OCI-LY1 (cell line): ENCODE measurements at regions not wholly inside any gene's neighbourhood (a gene's known extent, or its start where the extent isn't known, plus 50 kb on each side); places are given as distances from the start of the nearest gene placed in this dataset.

Source experiments
- H2AFZ ChIP-seq: fragments of 200-600 bp; sonication (generic), shearing (Covaris generic); 2 replicates; pipeline ENCODE4 v1.6.0; 2014; ENCODE audit warnings: antibody characterized with exemption, mild to moderate bottlenecking, low read length
- H3F3A ChIP-seq: fragments of 200-600 bp; sonication (generic), shearing (Covaris generic); 2 replicates; pipeline ENCODE4 v1.6.0; 2014; ENCODE audit warnings: mild to moderate bottlenecking, antibody characterized with exemption, low read length, moderate library complexity; ENCODE audit not compliant: insufficient read depth
- H3K27ac ChIP-seq: fragments of 200-600 bp; sonication (generic); 2 replicates; pipeline ENCODE4 v1.5.1; 2014; ENCODE audit warnings: low read length, mixed run types, mild to moderate bottlenecking, low read depth; ENCODE audit not compliant: poor library complexity, severe bottlenecking
- H3K27me3 ChIP-seq: fragments of 200-600 bp; sonication (generic); 2 replicates; pipeline ENCODE4 v1.6.0; 2014; ENCODE audit warnings: antibody characterized with exemption, mild to moderate bottlenecking, low read length, moderate library complexity; ENCODE audit not compliant: insufficient read depth
- H3K36me3 ChIP-seq: fragments of 200-600 bp; sonication (generic); 2 replicates; pipeline ENCODE4 v1.6.1; 2014; ENCODE audit warnings: mild to moderate bottlenecking, antibody characterized with exemption, low read length, moderate library complexity, mixed read lengths; ENCODE audit not compliant: insufficient read depth
- H3K4me1 ChIP-seq: fragments of 200-600 bp; sonication (generic); 2 replicates; pipeline ENCODE4 v1.5.1; 2014; ENCODE audit warnings: mild to moderate bottlenecking, low read length, moderate library complexity; ENCODE audit not compliant: insufficient read depth, severe bottlenecking
- H3K4me2 ChIP-seq: fragments of 200-600 bp; sonication (generic), shearing (Covaris generic); 2 replicates; pipeline ENCODE4 v1.6.1; 2014; ENCODE audit warnings: low read length
- H3K4me3 ChIP-seq: fragments of 200-600 bp; sonication (generic); 2 replicates; pipeline ENCODE4 v1.5.1; 2014; ENCODE audit warnings: low read length, low read depth, mild to moderate bottlenecking, mixed read lengths; ENCODE audit not compliant: poor library complexity, severe bottlenecking
- H3K79me2 ChIP-seq: fragments of 200-600 bp; shearing (Covaris generic); 2 replicates; pipeline ENCODE4 v1.6.1; 2016; ENCODE audit warnings: mixed run types, low read length, mixed read lengths; ENCODE audit not compliant: insufficient read depth
- H3K9ac ChIP-seq: fragments of 200-600 bp; sonication (generic), shearing (Covaris generic); 2 replicates; pipeline ENCODE4 v1.6.1; 2014; ENCODE audit warnings: mild to moderate bottlenecking, low read length, mixed read lengths
- H3K9me2 ChIP-seq: fragments of 200-600 bp; sonication (generic), shearing (Covaris generic); 2 replicates; pipeline ENCODE4 v1.6.1; 2014; ENCODE audit warnings: low read depth, mild to moderate bottlenecking, low read length, mixed read lengths
- H3K9me3 ChIP-seq: fragments of 200-600 bp; shearing (Covaris generic); 2 replicates; pipeline ENCODE4 v1.6.1; 2014; ENCODE audit warnings: low read length, mixed read lengths
- H4K20me1 ChIP-seq: fragments of 200-600 bp; sonication (generic), shearing (Covaris generic); 2 replicates; pipeline ENCODE4 v1.6.0; 2016; ENCODE audit warnings: mild to moderate bottlenecking, low read length; ENCODE audit not compliant: insufficient read depth
- EZH2 ChIP-seq: fragments of 200-600 bp; sonication (generic), shearing (Covaris generic); IDR thresholded peaks from 2 replicates; pipeline ENCODE4 v1.8.0; 2017; ENCODE audit warnings: borderline replicate concordance, mixed run types, mild to moderate bottlenecking, antibody characterized with exemption, low read length, moderate library complexity, mixed read lengths
- TF ChIP-seq, protein P1 (sequence below): fragments of 200-600 bp; sonication (generic), shearing (Covaris generic); IDR thresholded peaks from 2 replicates; pipeline ENCODE4 v1.5.1; 2017; ENCODE audit warnings: mild to moderate bottlenecking, antibody characterized with exemption, low read length, moderate library complexity, mixed read lengths

GRCh38 chr16:22664561-22664997 is 149.4 kb upstream of the HS3ST2 start:
- no peaks in the 10 kb centered on the region; the same call in 1 of the 2 replicates for H3K27me3 ChIP-seq
- no peaks in the 10 kb centered on the region for H3K4me1 ChIP-seq
- no peak for TF ChIP-seq EZH2
- TF ChIP-seq, protein P1, sequence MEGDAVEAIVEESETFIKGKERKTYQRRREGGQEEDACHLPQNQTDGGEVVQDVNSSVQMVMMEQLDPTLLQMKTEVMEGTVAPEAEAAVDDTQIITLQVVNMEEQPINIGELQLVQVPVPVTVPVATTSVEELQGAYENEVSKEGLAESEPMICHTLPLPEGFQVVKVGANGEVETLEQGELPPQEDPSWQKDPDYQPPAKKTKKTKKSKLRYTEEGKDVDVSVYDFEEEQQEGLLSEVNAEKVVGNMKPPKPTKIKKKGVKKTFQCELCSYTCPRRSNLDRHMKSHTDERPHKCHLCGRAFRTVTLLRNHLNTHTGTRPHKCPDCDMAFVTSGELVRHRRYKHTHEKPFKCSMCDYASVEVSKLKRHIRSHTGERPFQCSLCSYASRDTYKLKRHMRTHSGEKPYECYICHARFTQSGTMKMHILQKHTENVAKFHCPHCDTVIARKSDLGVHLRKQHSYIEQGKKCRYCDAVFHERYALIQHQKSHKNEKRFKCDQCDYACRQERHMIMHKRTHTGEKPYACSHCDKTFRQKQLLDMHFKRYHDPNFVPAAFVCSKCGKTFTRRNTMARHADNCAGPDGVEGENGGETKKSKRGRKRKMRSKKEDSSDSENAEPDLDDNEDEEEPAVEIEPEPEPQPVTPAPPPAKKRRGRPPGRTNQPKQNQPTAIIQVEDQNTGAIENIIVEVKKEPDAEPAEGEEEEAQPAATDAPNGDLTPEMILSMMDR: no peak
- H2AFZ ChIP-seq: no peak overlapping the region
- no peaks in the 10 kb centered on the region for H3K9me2 ChIP-seq
- H3K4me2 ChIP-seq: no peak overlapping the region
- H3K79me2 ChIP-seq: no peaks in the 10 kb centered on the region
- no peak overlapping the region for H3K4me3 ChIP-seq
- H3F3A ChIP-seq: no peaks in the 10 kb centered on the region
- H3K9me3 ChIP-seq: no peaks in the 10 kb centered on the region; the same call in 1 of the 2 replicates
- H3K9ac ChIP-seq: no peak overlapping the region
- no peaks in the 10 kb centered on the region for H3K36me3 ChIP-seq
- no peak overlapping the region for H3K27ac ChIP-seq
- H4K20me1 ChIP-seq: no peaks in the 10 kb centered on the region

- no peaks in the 10 kb centered on the region for H3K9me3 ChIP-seq
- H3K4me3 ChIP-seq: no peak overlapping the region
- no peak overlapping the region for H2AFZ ChIP-seq
- peaks cover 1% of the 10 kb centered on the region for H3K4me1 ChIP-seq
- H3K4me2 ChIP-seq: no peak overlapping the region
- no peaks in the 10 kb centered on the region for H3K79me2 ChIP-seq
- H4K20me1 ChIP-seq: no peaks in the 10 kb centered on the region
- TF ChIP-seq, protein P1: no peak
- no peak for TF ChIP-seq EZH2
- no peak overlapping the region for H3K9ac ChIP-seq
- H3F3A ChIP-seq: no peaks in the 10 kb centered on the region
- no peaks in the 10 kb centered on the region for H3K36me3 ChIP-seq
- H3K27ac ChIP-seq: no peak overlapping the region
- H3K27me3 ChIP-seq: no peaks in the 10 kb centered on the region; the same call in 1 of the 2 replicates
- H3K9me2 ChIP-seq: no peaks in the 10 kb centered on the region
Observed at GRCh38 chr16:22665048-22665797, 148.7 kb upstream of the HS3ST2 start.

DNA sequence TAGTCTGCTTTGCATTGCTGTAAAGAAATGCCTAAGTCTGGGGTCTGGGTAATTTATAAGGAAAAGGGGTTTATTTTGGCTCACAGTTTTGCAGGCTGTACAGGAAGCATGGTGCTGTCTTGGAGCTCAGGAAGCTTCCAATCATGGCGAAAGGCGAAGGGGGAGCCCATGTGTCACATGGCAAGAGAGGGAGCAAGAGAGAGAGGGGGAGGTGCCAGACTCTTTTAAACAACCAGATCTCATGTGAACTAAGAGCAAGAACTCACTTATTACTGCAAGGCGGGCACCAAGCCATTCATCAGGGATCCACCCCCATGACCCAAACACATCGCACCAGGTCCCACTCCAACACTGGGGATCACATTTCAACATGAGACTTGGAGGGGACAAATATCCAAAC is 148.2 kb upstream of the HS3ST2 start:
- no peak overlapping the region for H3K27ac ChIP-seq
- H3K9me3 ChIP-seq: no peaks in the 10 kb centered on the region
- no peak overlapping the region for H2AFZ ChIP-seq
- no peaks in the 10 kb centered on the region for H3F3A ChIP-seq
- H3K36me3 ChIP-seq: no peaks in the 10 kb centered on the region
- no peaks in the 10 kb centered on the region; the same call in 1 of the 2 replicates for H3K27me3 ChIP-seq
- TF ChIP-seq, protein P1: no peak
- no peak for TF ChIP-seq EZH2
- H3K9me2 ChIP-seq: no peaks in the 10 kb centered on the region
- H3K4me3 ChIP-seq: no peak overlapping the region
- H3K79me2 ChIP-seq: no peaks in the 10 kb centered on the region
- peaks cover 7% of the 10 kb centered on the region for H3K4me1 ChIP-seq
- H3K4me2 ChIP-seq: no peak overlapping the region
- H3K9ac ChIP-seq: no peak overlapping the region
- H4K20me1 ChIP-seq: no peaks in the 10 kb centered on the region
